ENCODE measurements at regions not wholly inside any gene's neighbourhood (a gene's known extent, or its start where the extent isn't known, plus 50 kb on each side); places are given as distances from the start of the nearest gene placed in this dataset.

- TF ChIP-seq POLR2A (IDR thresholded peaks at IDR 0.05; ENCODE audit: low read depth, low read length) = no peak
- no peak for TF ChIP-seq TAF1 (IDR thresholded peaks at IDR 0.05; ENCODE audit: borderline replicate concordance, low read depth, low read length)
These were observed 391.1 kb downstream of the ARHGEF28 start for GRCh38 chr5:74017112-74017511.
